ENCODE measurements at regions not wholly inside any gene's neighbourhood (a gene's known extent, or its start where the extent isn't known, plus 50 kb on each side); places are given as distances from the start of the nearest gene placed in this dataset.

- TF ChIP-seq, protein P1, sequence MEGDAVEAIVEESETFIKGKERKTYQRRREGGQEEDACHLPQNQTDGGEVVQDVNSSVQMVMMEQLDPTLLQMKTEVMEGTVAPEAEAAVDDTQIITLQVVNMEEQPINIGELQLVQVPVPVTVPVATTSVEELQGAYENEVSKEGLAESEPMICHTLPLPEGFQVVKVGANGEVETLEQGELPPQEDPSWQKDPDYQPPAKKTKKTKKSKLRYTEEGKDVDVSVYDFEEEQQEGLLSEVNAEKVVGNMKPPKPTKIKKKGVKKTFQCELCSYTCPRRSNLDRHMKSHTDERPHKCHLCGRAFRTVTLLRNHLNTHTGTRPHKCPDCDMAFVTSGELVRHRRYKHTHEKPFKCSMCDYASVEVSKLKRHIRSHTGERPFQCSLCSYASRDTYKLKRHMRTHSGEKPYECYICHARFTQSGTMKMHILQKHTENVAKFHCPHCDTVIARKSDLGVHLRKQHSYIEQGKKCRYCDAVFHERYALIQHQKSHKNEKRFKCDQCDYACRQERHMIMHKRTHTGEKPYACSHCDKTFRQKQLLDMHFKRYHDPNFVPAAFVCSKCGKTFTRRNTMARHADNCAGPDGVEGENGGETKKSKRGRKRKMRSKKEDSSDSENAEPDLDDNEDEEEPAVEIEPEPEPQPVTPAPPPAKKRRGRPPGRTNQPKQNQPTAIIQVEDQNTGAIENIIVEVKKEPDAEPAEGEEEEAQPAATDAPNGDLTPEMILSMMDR (conservative IDR thresholded peaks at IDR 0.05; ENCODE audit: low read depth, low read length) = no peak
- TF ChIP-seq FOS (IDR thresholded peaks at IDR 0.05; ENCODE audit: low read depth, low read length) (no peak), POLR2A (IDR thresholded peaks at IDR 0.05; ENCODE audit: low read depth, low read length) (no peak), MXI1 (IDR thresholded peaks at IDR 0.05; ENCODE audit: borderline replicate concordance, low read depth, low read length) (no peak), SMC3 (IDR thresholded peaks at IDR 0.05; ENCODE audit: low read depth, low read length) (no peak), MAFK (IDR thresholded peaks at IDR 0.05; ENCODE audit: low read depth, low read length) (no peak), MAZ (IDR thresholded peaks at IDR 0.05; ENCODE audit: borderline replicate concordance, low read depth, low read length) (no peak), RAD21 (IDR thresholded peaks at IDR 0.05; ENCODE audit: low read length) (no peak)
- TF ChIP-seq, protein P2, sequence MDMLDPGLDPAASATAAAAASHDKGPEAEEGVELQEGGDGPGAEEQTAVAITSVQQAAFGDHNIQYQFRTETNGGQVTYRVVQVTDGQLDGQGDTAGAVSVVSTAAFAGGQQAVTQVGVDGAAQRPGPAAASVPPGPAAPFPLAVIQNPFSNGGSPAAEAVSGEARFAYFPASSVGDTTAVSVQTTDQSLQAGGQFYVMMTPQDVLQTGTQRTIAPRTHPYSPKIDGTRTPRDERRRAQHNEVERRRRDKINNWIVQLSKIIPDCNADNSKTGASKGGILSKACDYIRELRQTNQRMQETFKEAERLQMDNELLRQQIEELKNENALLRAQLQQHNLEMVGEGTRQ (IDR thresholded peaks at IDR 0.05; ENCODE audit: low read depth, low read length) = no peak
Observed at GRCh38 chr3:30549600-30549999, 56.8 kb upstream of the TGFBR2 start.

Data from IMR-90 (cell line).